Loucy (cell line): ENCODE measurements at regions not wholly inside any gene's neighbourhood (a gene's known extent, or its start where the extent isn't known, plus 50 kb on each side); places are given as distances from the start of the nearest gene placed in this dataset.

Experiments used
- H2AFZ ChIP-seq: fragments of 200-600 bp; sonication (generic); 2 replicates; pipeline ENCODE4 v1.6.0; 2016; ENCODE audit warnings: antibody characterized with exemption, mild to moderate bottlenecking, low read length, moderate library complexity
- H3F3A ChIP-seq: fragments of 200-600 bp; 2 replicates; pipeline ENCODE4 v1.6.0; 2016; ENCODE audit warnings: antibody characterized with exemption, low read depth, mild to moderate bottlenecking
- H3K27me3 ChIP-seq: fragments of 200-600 bp; sonication (generic); 2 replicates; pipeline ENCODE4 v1.6.1; 2014; ENCODE audit warnings: low read length, mild to moderate bottlenecking; ENCODE audit not compliant: insufficient read depth, poor library complexity, severe bottlenecking
- H3K36me3 ChIP-seq: fragments of 200-600 bp; sonication (generic); 2 replicates; pipeline ENCODE4 v1.6.1; 2016; ENCODE audit warnings: low read length; ENCODE audit not compliant: insufficient read depth
- H3K4me1 ChIP-seq: fragments of 200-600 bp; sonication (generic); 2 replicates; pipeline ENCODE4 v1.5.1; 2014; ENCODE audit warnings: low read length, mild to moderate bottlenecking; ENCODE audit not compliant: insufficient read depth, poor library complexity, severe bottlenecking
- H3K4me2 ChIP-seq: fragments of 200-600 bp; sonication (generic); 2 replicates; pipeline ENCODE4 v1.6.0; 2014; ENCODE audit warnings: antibody characterized with exemption, low read length, low read depth, mild to moderate bottlenecking; ENCODE audit not compliant: poor library complexity, severe bottlenecking
- H3K4me3 ChIP-seq: fragments of 200-600 bp; sonication (generic); 2 replicates; pipeline ENCODE4 v1.5.1; 2014; ENCODE audit warnings: low read length, mild to moderate bottlenecking, mixed read lengths; ENCODE audit not compliant: poor library complexity, severe bottlenecking
- H3K79me2 ChIP-seq: fragments of 200-600 bp; sonication (generic); 2 replicates; pipeline ENCODE4 v1.6.1; 2014; ENCODE audit warnings: low read length; ENCODE audit not compliant: insufficient read depth
- H3K9ac ChIP-seq: fragments of 200-600 bp; sonication (generic); 2 replicates; pipeline ENCODE4 v1.6.0; 2014; ENCODE audit warnings: mild to moderate bottlenecking, low read depth, low read length, moderate library complexity; ENCODE audit not compliant: poor library complexity, severe bottlenecking
- H3K9me2 ChIP-seq: fragments of 200-600 bp; sonication (generic); replicated peaks from 2 replicates; pipeline ENCODE4 v1.6.1; 2016; ENCODE audit warnings: low read depth, low read length, mixed read lengths
- H3K9me3 ChIP-seq: fragments of 200-600 bp; sonication (generic); 2 replicates; pipeline ENCODE4 v1.6.1; 2014; ENCODE audit warnings: mild to moderate bottlenecking, antibody characterized with exemption, low read length, low read depth; ENCODE audit not compliant: insufficient read depth
- H4K20me1 ChIP-seq: fragments of 200-600 bp; sonication (generic); 2 replicates; pipeline ENCODE4 v1.6.0; 2014; ENCODE audit warnings: antibody characterized with exemption, low read length, mild to moderate bottlenecking; ENCODE audit not compliant: insufficient read depth, poor library complexity, severe bottlenecking
- EZH2phosphoT487 ChIP-seq: fragments of 200-600 bp; IDR thresholded peaks from 2 replicates; pipeline ENCODE4 v1.6.1; 2018; ENCODE audit warnings: antibody characterized with exemption, mild to moderate bottlenecking, moderate library complexity, borderline replicate concordance
- TF ChIP-seq, protein P1 (sequence below): fragments of 200-600 bp; sonication (generic); conservative IDR thresholded peaks from 2 replicates; pipeline ENCODE4 v1.5.1; 2014; ENCODE audit warnings: mild to moderate bottlenecking, antibody characterized with exemption, low read length

GRCh38 chr14:76937181-76938091 is 91.1 kb downstream of the IRF2BPL start:
- Histone ChIP-seq H4K20me1 (no peaks in the 10 kb centered on the region), H3K9me2 (no peaks in the 10 kb centered on the region), H3K79me2 (no peaks in the 10 kb centered on the region), H3F3A (no peaks in the 10 kb centered on the region), H3K4me1 (peaks cover 4% of the 10 kb centered on the region), H3K36me3 (no peaks in the 10 kb centered on the region), H3K4me2 (no peak overlapping the region), H3K9ac (no peak overlapping the region), H2AFZ (no peak overlapping the region), H3K27me3 (no peaks in the 10 kb centered on the region), H3K9me3 (no peaks in the 10 kb centered on the region), H3K4me3 (no peak overlapping the region)
- TF ChIP-seq, protein P1, sequence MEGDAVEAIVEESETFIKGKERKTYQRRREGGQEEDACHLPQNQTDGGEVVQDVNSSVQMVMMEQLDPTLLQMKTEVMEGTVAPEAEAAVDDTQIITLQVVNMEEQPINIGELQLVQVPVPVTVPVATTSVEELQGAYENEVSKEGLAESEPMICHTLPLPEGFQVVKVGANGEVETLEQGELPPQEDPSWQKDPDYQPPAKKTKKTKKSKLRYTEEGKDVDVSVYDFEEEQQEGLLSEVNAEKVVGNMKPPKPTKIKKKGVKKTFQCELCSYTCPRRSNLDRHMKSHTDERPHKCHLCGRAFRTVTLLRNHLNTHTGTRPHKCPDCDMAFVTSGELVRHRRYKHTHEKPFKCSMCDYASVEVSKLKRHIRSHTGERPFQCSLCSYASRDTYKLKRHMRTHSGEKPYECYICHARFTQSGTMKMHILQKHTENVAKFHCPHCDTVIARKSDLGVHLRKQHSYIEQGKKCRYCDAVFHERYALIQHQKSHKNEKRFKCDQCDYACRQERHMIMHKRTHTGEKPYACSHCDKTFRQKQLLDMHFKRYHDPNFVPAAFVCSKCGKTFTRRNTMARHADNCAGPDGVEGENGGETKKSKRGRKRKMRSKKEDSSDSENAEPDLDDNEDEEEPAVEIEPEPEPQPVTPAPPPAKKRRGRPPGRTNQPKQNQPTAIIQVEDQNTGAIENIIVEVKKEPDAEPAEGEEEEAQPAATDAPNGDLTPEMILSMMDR: no peak
- no peak for TF ChIP-seq EZH2phosphoT487

- no peaks in the 10 kb centered on the region for H3F3A ChIP-seq
- TF ChIP-seq, protein P1: no peak
- no peak for TF ChIP-seq EZH2phosphoT487
- no peak overlapping the region for H3K4me3 ChIP-seq
- H3K9me2 ChIP-seq: no peaks in the 10 kb centered on the region
- H3K27me3 ChIP-seq: no peaks in the 10 kb centered on the region
- no peaks in the 10 kb centered on the region for H4K20me1 ChIP-seq
- H3K9me3 ChIP-seq: no peaks in the 10 kb centered on the region
- no peaks in the 10 kb centered on the region for H3K36me3 ChIP-seq
- no peak overlapping the region for H3K4me2 ChIP-seq
- no peaks in the 10 kb centered on the region for H3K79me2 ChIP-seq
- H3K9ac ChIP-seq: no peak overlapping the region
- H2AFZ ChIP-seq: no peak overlapping the region
- H3K4me1 ChIP-seq: peaks cover 4% of the 10 kb centered on the region
These were observed 92.0 kb downstream of the IRF2BPL start for GRCh38 chr14:76936483-76936882.

DNA sequence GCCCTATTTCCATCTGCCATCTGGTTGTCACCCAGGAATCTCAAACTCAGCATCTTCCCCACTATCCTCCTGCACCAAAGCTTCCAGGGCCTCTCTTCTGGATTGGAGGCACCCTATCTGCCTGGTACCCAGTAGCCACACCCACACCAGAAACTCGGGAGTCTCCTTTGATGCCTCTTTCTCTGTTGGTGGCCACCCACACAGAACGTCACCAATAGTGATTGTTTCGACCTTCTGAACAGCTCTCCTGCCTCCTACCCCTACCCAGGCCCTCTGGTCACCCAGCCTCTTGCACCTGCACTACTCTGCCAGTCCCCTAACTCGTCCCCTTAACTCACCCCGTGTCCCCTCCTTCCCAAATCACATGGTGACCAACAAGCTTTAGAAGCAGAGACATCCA is 95.0 kb downstream of the IRF2BPL start:
- Histone ChIP-seq H3K4me2 (no peak overlapping the region), H3K79me2 (no peaks in the 10 kb centered on the region), H2AFZ (no peak overlapping the region), H3K4me3 (no peak overlapping the region), H3K9me3 (no peaks in the 10 kb centered on the region), H3K27me3 (no peaks in the 10 kb centered on the region), H3K4me1 (peaks cover 32% of the 10 kb centered on the region), H3K36me3 (no peaks in the 10 kb centered on the region), H3K9ac (no peak overlapping the region), H3F3A (no peaks in the 10 kb centered on the region), H4K20me1 (no peaks in the 10 kb centered on the region), H3K9me2 (no peaks in the 10 kb centered on the region)
- TF ChIP-seq, protein P1: no peak
- TF ChIP-seq EZH2phosphoT487: no peak
